ENCODE measurements at regions not wholly inside any gene's neighbourhood (a gene's known extent, or its start where the extent isn't known, plus 50 kb on each side); places are given as distances from the start of the nearest gene placed in this dataset.

- dilution Hi-C loops (cut with MboI; ENCODE audit: extremely low pct_ligation_motif_present, low sequenced_read_pairs) = no loop called here
- no peak overlapping the region for H3K9ac ChIP-seq (replicated peaks; ENCODE audit: extremely low read depth, insufficient read depth, low read length)
- no peak overlapping the region for H3K4me2 ChIP-seq (ENCODE audit: insufficient read depth, low read length)
- ChIA-PET POLR2A (no interaction called here), CTCF (no interaction called here)
- H3K27ac ChIP-seq (ENCODE audit: insufficient read depth, low read depth, low read length) = no peak overlapping the region
- no peaks in the 10 kb centered on the region for H3K27me3 ChIP-seq (ENCODE audit: control insufficient read depth in 2 of 2, insufficient read depth in 2 of 2, low read length in 2 of 2)
- no peaks in the 10 kb centered on the region for H3K9me1 ChIP-seq (replicated peaks; ENCODE audit: control insufficient read depth, extremely low read depth, insufficient read depth, low read length)
- DNase-seq (ENCODE audit: low read depth, low spot score) (no peak), FAIRE-seq (no peak)
- no peaks in the 10 kb centered on the region for H3K36me3 ChIP-seq (ENCODE audit: control insufficient read depth in 2 of 2, extremely low read depth in 1 of 2, insufficient read depth in 2 of 2, low read length in 2 of 2)
- no peak overlapping the region for H2AFZ ChIP-seq (ENCODE audit: low read depth, low read length)
- no peak overlapping the region for H3K4me3 ChIP-seq (replicated peaks in 1 of 3; ENCODE audit: insufficient read depth in 1 of 3, low read depth in 1 of 3, low read length in 3 of 3)
- TF ChIP-seq POLR2AphosphoS5 (IDR thresholded peaks at IDR 0.05; ENCODE audit: insufficient read depth, low read depth, low read length) = no peak
- no peak for TF ChIP-seq MYC (IDR thresholded peaks at IDR 0.05; ENCODE audit: low read depth, low read length)
- TF ChIP-seq JUN (IDR thresholded peaks at IDR 0.05; ENCODE audit: borderline replicate concordance, insufficient read depth, insufficient read length, low read depth) = no peak
- no peak for TF ChIP-seq CTCF (IDR thresholded peaks at IDR 0.05; ENCODE audit: extremely low read depth in 1 of 2, insufficient read depth in 1 of 2, low read depth in 1 of 2, low read length in 2 of 2)
- no peak for TF ChIP-seq GATA2 (IDR thresholded peaks at IDR 0.05; ENCODE audit: insufficient read depth, insufficient read length, low read depth, low read length)
- TF ChIP-seq POLR2A (IDR thresholded peaks at IDR 0.05; ENCODE audit: low read depth, low read length) = no peak
- TF ChIP-seq FOS (IDR thresholded peaks at IDR 0.05; ENCODE audit: borderline replicate concordance, insufficient read depth, low read length) = no peak
- no peak for TF ChIP-seq MAX (IDR thresholded peaks at IDR 0.05; ENCODE audit: insufficient read depth, insufficient read length)
- no peak for TF ChIP-seq EZH2 (IDR thresholded peaks at IDR 0.05; ENCODE audit: borderline replicate concordance, low read depth, low read length, severe bottlenecking)
- H4K20me1 ChIP-seq (replicated peaks; ENCODE audit: control insufficient read depth, extremely low read depth, insufficient read depth, low read length) = no peaks in the 10 kb centered on the region
- BruUV-seq (replicated peaks) = no TSS peak
- intact Hi-C loops (cut with micrococcal nuclease) = no loop called here
- no peaks in the 10 kb centered on the region for H3K9me3 ChIP-seq (replicated peaks; ENCODE audit: control insufficient read depth, insufficient read depth, low read length)
- no peaks in the 10 kb centered on the region for H3K4me1 ChIP-seq (ENCODE audit: control insufficient read depth, extremely low read depth, insufficient read depth, low read length)
- no peaks in the 10 kb centered on the region for H3K79me2 ChIP-seq (ENCODE audit: control insufficient read depth, insufficient read depth, low read length)
Measured at GRCh38 chr3:61345020-61345419, 93.8 kb upstream of the FHIT start.

All from endothelial cell of umbilical vein (primary cell).